Calu3 (cell line): ENCODE measurements at regions not wholly inside any gene's neighbourhood (a gene's known extent, or its start where the extent isn't known, plus 50 kb on each side); places are given as distances from the start of the nearest gene placed in this dataset.

Experiments used
- BruUV-seq: library from RNA; stranded (reverse); fragments of 400-500 nt; replicated peaks from 2 replicates; lab custom pipeline; 2021; lab: Mats Ljungman, UMichigan
- CTCF ChIA-PET: fragments of 300-600 bp; sonication (Branson Sonifier 250); formaldehyde crosslinking; loops from one replicate; lab custom pipeline; 2022; ENCODE audit warnings: antibody characterized with exemption; lab: Charles Lee
- DNase-seq: peaks from one replicate; pipeline ENCODE4 v3.0.0; 2022
- H3K27ac Mint-ChIP-seq: one replicate; pipeline ENCODE4 v1.8.0; 2022; ENCODE audit warnings: mixed read lengths; ENCODE audit not compliant: unreplicated experiment
- H3K27me3 Mint-ChIP-seq: one replicate; pipeline ENCODE4 v1.8.0; 2022; ENCODE audit warnings: mixed read lengths; ENCODE audit not compliant: unreplicated experiment
- H3K36me3 Mint-ChIP-seq: one replicate; pipeline ENCODE4 v1.8.0; 2022; ENCODE audit warnings: mild to moderate bottlenecking, moderate library complexity, mixed read lengths; ENCODE audit not compliant: insufficient read depth, unreplicated experiment
- H3K4me1 Mint-ChIP-seq: one replicate; pipeline ENCODE4 v1.8.0; 2022; ENCODE audit warnings: mild to moderate bottlenecking, low read depth, mixed read lengths; ENCODE audit not compliant: unreplicated experiment
- H3K4me3 Mint-ChIP-seq: one replicate; pipeline ENCODE4 v1.8.0; 2022; ENCODE audit warnings: mild to moderate bottlenecking, low read depth, moderate library complexity, mixed read lengths; ENCODE audit not compliant: unreplicated experiment
- H3K9me3 Mint-ChIP-seq: one replicate; pipeline ENCODE4 v1.8.0; 2022; ENCODE audit warnings: low read depth, mixed read lengths; ENCODE audit not compliant: unreplicated experiment
- intact Hi-C: fragments of 100-400 bp; cut with micrococcal nuclease; formaldehyde crosslinking; loops from one replicate; pipeline ENCODE4 v1.10.0; 2022; ENCODE audit not compliant: unreplicated experiment
- TF ChIP-seq, protein P1 (sequence below): fragments of 200-600 bp; IDR thresholded peaks from one replicate; pipeline ENCODE4 v1.8.0; 2022; ENCODE audit warnings: antibody characterized with exemption; ENCODE audit not compliant: unreplicated experiment

DNA sequence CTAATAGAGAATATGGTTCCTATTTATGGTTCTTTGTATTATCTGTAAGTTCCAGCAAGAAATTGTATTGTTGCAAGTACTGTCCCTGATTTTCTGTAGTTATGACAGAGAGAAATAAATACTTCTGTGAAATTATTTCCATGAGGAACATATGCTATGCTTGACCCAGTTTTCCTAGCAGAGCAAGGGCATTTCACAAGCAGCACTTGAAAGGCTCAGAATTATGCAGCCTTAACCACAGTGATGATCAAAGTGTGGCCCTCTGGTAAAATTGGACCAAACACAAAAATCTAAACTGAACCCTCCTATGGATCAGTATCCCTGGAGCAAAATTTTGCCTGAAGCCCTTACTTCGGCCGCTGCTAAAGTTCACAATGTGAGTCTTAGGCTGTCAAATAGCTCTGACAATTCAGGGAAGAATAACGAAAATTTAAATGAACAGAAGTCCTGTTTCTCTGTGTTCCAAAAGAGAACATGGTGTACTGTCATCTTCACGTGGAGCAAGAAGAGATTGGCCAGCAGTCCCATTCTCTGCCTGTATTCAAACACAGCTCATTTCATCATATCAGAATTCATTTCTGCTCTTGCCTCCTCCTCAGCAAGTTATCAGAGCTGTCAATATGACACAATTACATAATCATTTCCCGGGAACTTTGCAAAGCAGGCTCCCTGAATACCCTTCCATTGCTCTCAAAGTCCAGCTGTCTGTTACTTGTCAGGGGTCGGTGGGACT, 471.9 kb downstream of the RPS29 start:
- no peaks in the 10 kb centered on the region for H3K4me1 Mint-ChIP-seq
- TF ChIP-seq, protein P1, sequence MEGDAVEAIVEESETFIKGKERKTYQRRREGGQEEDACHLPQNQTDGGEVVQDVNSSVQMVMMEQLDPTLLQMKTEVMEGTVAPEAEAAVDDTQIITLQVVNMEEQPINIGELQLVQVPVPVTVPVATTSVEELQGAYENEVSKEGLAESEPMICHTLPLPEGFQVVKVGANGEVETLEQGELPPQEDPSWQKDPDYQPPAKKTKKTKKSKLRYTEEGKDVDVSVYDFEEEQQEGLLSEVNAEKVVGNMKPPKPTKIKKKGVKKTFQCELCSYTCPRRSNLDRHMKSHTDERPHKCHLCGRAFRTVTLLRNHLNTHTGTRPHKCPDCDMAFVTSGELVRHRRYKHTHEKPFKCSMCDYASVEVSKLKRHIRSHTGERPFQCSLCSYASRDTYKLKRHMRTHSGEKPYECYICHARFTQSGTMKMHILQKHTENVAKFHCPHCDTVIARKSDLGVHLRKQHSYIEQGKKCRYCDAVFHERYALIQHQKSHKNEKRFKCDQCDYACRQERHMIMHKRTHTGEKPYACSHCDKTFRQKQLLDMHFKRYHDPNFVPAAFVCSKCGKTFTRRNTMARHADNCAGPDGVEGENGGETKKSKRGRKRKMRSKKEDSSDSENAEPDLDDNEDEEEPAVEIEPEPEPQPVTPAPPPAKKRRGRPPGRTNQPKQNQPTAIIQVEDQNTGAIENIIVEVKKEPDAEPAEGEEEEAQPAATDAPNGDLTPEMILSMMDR: no peak
- no peaks in the 10 kb centered on the region for H3K9me3 Mint-ChIP-seq
- BruUV-seq: no TSS peak
- H3K27me3 Mint-ChIP-seq: no peaks in the 10 kb centered on the region
- CTCF ChIA-PET: no interaction called here
- intact Hi-C loops: no loop called here
- no peak for DNase-seq
- H3K27ac Mint-ChIP-seq: no peak overlapping the region
- H3K4me3 Mint-ChIP-seq: no peak overlapping the region
- no peaks in the 10 kb centered on the region for H3K36me3 Mint-ChIP-seq

DNA sequence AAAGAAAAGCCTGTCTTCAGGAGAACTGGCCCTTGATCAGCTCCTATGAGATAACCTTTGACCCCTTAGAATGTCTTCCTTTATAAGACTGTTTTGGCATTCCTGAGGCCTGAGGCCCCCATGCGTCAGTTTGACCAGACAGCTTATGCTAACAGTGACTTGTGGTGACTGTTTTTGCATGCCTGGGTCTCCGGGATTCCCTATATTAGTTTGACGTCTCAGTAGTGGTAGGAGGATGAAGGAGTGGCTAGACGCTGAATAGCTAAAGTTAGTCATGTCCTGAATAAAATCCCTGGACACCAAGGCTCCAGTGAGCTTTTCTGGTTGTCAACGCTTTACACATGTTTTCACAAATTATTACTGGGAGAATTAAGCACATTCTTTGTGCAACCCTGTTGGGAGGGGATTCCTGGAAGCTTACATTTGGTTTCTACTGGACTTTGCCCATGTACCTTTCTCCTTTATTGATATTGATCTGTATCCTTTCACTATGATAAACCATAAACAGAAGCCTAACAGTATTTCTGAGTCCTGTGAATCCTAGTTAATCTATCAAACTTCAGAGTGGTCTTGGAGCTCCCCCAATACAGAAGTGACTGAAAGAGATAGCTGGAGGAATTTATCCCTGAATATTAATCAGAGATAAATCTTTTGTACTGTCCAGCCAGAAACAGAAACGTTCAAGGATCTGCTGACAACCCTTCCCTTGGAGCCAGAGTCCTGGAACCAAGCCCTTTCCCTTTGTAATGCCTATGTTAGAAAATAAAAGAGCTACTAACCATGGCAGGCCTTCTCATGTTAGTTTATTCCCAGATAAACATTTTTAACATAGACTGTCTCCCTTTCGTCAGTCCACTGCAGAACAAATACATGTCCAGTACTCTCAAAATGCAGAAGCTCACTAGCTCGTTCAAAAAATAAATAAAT, 479.2 kb downstream of the RPS29 start:
- no TSS peak for BruUV-seq
- CTCF ChIA-PET: no interaction called here
- no peak for DNase-seq

DNA sequence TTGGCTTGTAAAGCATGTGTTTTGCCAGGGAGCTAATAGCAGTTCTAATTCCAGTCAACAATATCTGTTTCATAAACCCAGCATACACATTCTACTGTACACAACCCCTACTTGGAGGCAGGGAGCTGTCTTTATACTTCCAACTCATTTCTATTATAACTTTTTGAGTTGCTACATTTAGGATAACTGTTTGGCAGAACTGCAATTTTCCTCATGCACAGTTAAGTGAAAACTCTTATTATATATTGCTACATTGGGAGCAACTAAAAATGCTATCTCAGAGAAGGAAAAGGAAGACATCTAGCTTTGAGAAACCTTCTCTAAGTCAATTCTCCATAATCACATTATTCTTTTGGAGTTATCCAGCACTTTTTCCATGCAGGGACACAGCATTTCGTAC, 480.2 kb downstream of the RPS29 start:
- Mint-ChIP-seq H3K4me3 (no peak overlapping the region), H3K4me1 (no peaks in the 10 kb centered on the region), H3K27me3 (no peaks in the 10 kb centered on the region), H3K36me3 (no peaks in the 10 kb centered on the region), H3K27ac (no peak overlapping the region), H3K9me3 (peaks cover 3% of the 10 kb centered on the region)
- TF ChIP-seq, protein P1: no peak
- no TSS peak for BruUV-seq
- intact Hi-C loops: no loop called here
- CTCF ChIA-PET: no interaction called here
- DNase-seq: no peak

More for the DNA sequence above, 479.2 kb downstream of the RPS29 start:
- Mint-ChIP-seq H3K36me3 (no peaks in the 10 kb centered on the region), H3K4me1 (no peaks in the 10 kb centered on the region), H3K9me3 (peaks cover 3% of the 10 kb centered on the region), H3K4me3 (no peak overlapping the region), H3K27ac (no peak overlapping the region), H3K27me3 (no peaks in the 10 kb centered on the region)
- TF ChIP-seq, protein P1: no peak
- intact Hi-C loops: no loop called here

DNA sequence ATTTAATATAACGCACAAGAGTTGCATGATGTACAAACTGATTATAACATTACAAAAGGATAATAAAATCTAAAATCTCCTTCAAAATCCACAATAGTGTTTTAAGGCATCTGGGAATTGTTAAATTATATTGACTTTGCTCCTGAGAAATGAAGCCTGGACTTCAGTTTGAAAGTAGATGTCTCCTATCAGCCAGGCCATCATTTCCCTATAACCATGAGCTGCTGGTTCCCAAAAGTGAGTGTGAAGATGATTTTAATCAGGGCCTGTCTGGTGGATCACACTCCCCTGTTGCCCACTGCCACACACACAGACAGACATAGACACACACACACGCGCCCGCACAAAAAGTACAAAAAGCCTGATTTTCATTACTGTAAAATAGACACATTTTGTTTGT, 480.7 kb downstream of the RPS29 start:
- Mint-ChIP-seq H3K9me3 (peaks cover 3% of the 10 kb centered on the region), H3K4me1 (no peaks in the 10 kb centered on the region), H3K27me3 (no peaks in the 10 kb centered on the region), H3K4me3 (no peak overlapping the region), H3K27ac (no peak overlapping the region), H3K36me3 (no peaks in the 10 kb centered on the region)
- TF ChIP-seq, protein P1: no peak
- intact Hi-C loops: no loop called here
- no peak for DNase-seq
- CTCF ChIA-PET: no interaction called here
- BruUV-seq: no TSS peak
